ES-I3 (cell line): ENCODE measurements at regions not wholly inside any gene's neighbourhood (a gene's known extent, or its start where the extent isn't known, plus 50 kb on each side); places are given as distances from the start of the nearest gene placed in this dataset.

Experiments
- H3K36me3 ChIP-seq: 2 replicates; pipeline ENCODE4 v1.6.1; 2013; ENCODE audit warnings: mild to moderate bottlenecking, low read length, control low read depth, moderate library complexity; ENCODE audit not compliant: insufficient read depth
- H3K4me1 ChIP-seq: 2 replicates; pipeline ENCODE4 v1.6.1; 2013; ENCODE audit warnings: mild to moderate bottlenecking, control low read depth, low read length; ENCODE audit not compliant: insufficient read depth
- H3K9ac ChIP-seq: 2 replicates; pipeline ENCODE4 v1.6.1; 2013; ENCODE audit warnings: low read depth, mild to moderate bottlenecking, low read length, moderate library complexity
- H3K9me3 ChIP-seq: 2 replicates; pipeline ENCODE4 v1.6.1; 2013; ENCODE audit warnings: mild to moderate bottlenecking, low read length, moderate library complexity; ENCODE audit not compliant: control insufficient read depth, insufficient read depth

- Histone ChIP-seq H3K9ac (no peak overlapping the region), H3K4me1 (no peaks in the 10 kb centered on the region), H3K9me3 (no peaks in the 10 kb centered on the region), H3K36me3 (no peaks in the 10 kb centered on the region)
These were observed 249.7 kb downstream of the MTERF1 start for GRCh38 chr7:91630581-91631380.

- H3K36me3 ChIP-seq: no peaks in the 10 kb centered on the region
- H3K9me3 ChIP-seq: no peaks in the 10 kb centered on the region
- H3K4me1 ChIP-seq: no peaks in the 10 kb centered on the region
- no peak overlapping the region for H3K9ac ChIP-seq
These were observed 248.1 kb downstream of the MTERF1 start for GRCh38 chr7:91632234-91632940.

DNA sequence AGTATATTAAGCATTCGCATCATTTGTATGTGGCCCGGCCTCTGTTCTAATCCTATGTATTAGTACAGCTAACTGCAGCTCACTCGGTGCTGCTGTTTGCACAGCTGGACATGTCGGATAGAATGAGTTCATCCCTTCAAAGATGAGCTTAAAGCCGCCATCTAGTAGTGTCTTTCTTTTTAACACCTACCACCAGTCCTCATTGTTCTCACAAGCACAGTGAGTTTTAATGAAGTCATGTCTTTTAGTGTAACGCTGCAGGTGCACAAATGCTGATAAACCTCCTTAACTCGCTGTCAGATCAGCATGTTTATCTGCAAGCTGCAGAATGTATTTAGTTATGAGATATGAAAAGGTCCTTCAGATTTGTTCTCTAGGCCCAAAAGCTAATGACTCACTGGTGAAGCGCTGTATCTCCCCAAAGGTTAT, 247.5 kb downstream of the MTERF1 start:
- Histone ChIP-seq H3K4me1 (no peaks in the 10 kb centered on the region), H3K9ac (no peak overlapping the region), H3K9me3 (no peaks in the 10 kb centered on the region), H3K36me3 (no peaks in the 10 kb centered on the region)

DNA sequence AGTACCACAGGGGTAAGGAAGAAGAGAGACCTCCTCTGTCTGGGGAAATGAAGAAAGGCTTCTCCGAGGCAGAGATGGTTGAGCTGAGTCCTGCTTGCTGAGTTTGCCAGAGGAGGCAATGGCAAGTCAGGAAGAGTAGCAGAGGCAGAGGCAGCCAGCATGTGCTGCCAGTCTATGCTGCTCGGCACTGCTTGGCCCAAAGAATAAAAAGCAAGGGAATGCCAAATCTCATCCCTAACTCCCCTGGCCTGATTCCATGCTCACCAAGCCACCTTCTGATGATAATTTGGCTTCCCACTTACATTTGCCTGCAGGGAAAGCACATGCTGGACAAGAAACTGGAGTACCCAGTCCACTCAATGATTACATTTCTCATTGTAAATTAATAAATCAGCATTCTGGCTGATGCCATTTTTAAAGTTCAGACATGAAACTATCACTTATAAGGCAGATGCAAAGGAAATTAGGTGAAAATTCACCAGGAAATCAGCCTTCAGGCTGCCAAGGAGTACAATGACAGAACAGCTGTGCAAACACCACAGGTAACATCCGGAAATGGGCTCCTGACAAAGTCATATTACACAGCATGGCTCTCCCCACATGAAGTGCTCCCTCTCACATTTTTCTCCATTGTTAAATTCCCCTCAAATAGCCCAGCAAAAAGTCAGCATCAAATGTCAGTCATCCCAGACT, 245.9 kb downstream of the MTERF1 start:
- Histone ChIP-seq H3K9ac (no peak overlapping the region), H3K36me3 (no peaks in the 10 kb centered on the region), H3K9me3 (no peaks in the 10 kb centered on the region), H3K4me1 (no peaks in the 10 kb centered on the region)

GRCh38 chr7:91636129-91636724, 244.3 kb downstream of the MTERF1 start:
- H3K36me3 ChIP-seq: no peaks in the 10 kb centered on the region
- H3K4me1 ChIP-seq: no peaks in the 10 kb centered on the region
- no peaks in the 10 kb centered on the region for H3K9me3 ChIP-seq
- H3K9ac ChIP-seq: no peak overlapping the region

GRCh38 chr7:91636728-91637127, 243.8 kb downstream of the MTERF1 start:
- H3K36me3 ChIP-seq: no peaks in the 10 kb centered on the region
- H3K9ac ChIP-seq: no peak overlapping the region
- no peaks in the 10 kb centered on the region for H3K9me3 ChIP-seq
- H3K4me1 ChIP-seq: no peaks in the 10 kb centered on the region

DNA sequence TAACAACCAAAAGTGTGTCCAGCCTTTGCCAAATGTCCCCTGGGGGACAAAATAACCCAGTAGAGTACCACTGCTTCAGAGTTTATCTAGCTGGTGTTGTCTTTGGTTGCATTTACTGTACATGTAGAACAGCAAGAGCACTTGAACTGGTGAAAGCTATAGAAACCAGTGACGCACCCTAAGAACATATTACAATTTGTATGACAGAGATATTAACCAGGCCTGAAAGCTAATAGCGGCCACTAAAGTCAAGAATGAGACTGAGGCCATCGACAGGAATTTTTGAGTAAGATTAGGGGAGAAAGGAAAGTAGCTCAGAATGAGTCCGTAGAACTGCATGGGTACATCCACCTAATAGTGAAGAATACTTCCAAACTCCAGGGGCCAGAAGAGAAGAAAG, 236.2 kb downstream of the MTERF1 start:
- Histone ChIP-seq H3K9ac (no peak overlapping the region), H3K4me1 (no peaks in the 10 kb centered on the region), H3K9me3 (no peaks in the 10 kb centered on the region), H3K36me3 (no peaks in the 10 kb centered on the region)

GRCh38 chr7:91645542-91645941, 235.0 kb downstream of the MTERF1 start:
- no peak overlapping the region for H3K9ac ChIP-seq

DNA sequence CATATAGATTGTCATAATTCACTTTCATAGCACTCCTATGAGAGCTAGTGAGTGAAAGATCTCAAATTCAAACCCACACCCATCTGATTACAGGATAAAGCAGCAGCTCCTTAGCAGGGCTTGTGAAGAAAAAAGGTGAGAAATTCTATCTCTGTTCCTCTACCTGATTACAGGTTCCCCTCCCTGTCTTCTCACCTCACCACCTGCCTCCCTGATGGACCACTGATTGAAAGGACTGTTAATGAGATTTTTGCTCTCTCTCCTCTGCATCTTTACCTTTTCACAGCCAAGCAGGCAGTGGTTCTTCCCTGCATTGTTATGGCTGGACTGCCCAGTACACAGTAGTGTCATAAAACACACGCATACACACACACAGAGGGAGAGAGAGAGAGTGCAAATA, 228.5 kb downstream of the MTERF1 start:
- Histone ChIP-seq H3K9me3 (no peaks in the 10 kb centered on the region), H3K9ac (no peak overlapping the region), H3K36me3 (no peaks in the 10 kb centered on the region), H3K4me1 (no peaks in the 10 kb centered on the region)

More at GRCh38 chr7:91645542-91645941, 235.0 kb downstream of the MTERF1 start:
- Histone ChIP-seq H3K36me3 (no peaks in the 10 kb centered on the region), H3K9me3 (no peaks in the 10 kb centered on the region), H3K4me1 (no peaks in the 10 kb centered on the region)

DNA sequence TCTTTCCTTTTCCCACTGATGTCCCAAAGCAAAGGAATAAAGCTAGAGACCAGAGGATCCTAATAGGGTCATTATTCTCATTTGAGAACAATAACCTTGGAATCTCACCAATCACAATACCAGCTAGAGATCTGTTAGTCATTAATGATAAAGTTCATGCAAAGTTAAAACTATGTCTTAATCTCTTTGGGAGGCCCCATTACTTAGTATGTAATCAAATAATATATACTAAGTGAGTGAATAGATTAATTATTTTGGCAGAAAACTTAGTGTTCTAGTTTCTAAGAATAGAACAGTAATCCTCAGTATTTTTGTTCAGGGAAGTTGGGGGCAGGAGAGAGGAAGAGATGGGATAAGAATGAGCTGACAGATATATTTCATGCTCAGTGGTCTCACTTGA, 227.2 kb downstream of the MTERF1 start:
- no peak overlapping the region for H3K9ac ChIP-seq
- H3K9me3 ChIP-seq: no peaks in the 10 kb centered on the region
- H3K36me3 ChIP-seq: no peaks in the 10 kb centered on the region
- no peaks in the 10 kb centered on the region for H3K4me1 ChIP-seq

- no peaks in the 10 kb centered on the region; the same call in 1 of the 2 replicates for H3K36me3 ChIP-seq
- H3K9ac ChIP-seq: no peak overlapping the region
- H3K4me1 ChIP-seq: no peaks in the 10 kb centered on the region
- no peaks in the 10 kb centered on the region for H3K9me3 ChIP-seq
These were observed 224.8 kb downstream of the MTERF1 start for GRCh38 chr7:91655656-91656055.

DNA sequence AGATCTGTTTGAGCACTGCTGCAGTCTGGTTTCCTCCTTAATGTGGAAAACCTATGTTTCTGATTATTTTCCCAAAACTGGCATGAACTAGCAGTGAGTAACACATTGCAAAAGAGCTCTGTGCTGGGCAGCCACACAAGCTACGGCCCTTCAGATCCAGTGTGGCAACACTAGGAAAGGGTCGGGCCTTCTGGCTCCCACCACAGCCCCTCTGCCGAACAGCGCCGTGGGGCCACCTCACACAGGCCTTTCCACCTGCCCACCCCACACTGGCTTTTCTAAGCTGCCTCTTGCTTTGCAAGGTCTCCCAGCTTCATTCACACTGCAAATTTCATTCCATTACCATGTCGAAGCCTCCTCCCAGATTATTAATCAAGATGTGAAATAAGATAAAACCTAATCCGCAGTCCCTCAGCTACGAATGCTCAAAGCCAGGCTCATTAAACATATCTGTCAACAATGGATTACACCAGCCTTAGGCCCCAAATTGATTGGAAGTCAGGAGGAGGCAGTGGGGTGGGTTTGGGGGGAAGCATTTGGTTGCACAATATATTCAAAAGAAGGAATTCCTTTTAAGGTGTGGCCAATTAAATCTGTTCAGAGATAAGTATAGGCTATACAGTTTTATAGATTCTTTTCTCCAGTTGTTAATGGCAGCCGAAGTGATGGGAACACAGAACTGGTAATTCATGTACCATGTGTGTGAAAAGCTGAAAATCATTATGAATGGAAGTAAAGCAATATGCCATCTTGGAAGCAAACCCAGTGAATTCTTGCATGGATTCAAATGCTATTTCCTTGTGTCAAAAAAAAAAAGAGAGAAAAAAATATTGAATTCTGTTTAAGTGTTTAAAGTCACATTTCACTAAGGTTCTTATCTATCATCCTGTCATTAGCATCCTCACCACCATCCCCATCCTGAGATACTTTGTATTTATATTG, 223.7 kb downstream of the MTERF1 start:
- no peak overlapping the region for H3K9ac ChIP-seq
- no peaks in the 10 kb centered on the region for H3K9me3 ChIP-seq
- no peaks in the 10 kb centered on the region for H3K4me1 ChIP-seq

DNA sequence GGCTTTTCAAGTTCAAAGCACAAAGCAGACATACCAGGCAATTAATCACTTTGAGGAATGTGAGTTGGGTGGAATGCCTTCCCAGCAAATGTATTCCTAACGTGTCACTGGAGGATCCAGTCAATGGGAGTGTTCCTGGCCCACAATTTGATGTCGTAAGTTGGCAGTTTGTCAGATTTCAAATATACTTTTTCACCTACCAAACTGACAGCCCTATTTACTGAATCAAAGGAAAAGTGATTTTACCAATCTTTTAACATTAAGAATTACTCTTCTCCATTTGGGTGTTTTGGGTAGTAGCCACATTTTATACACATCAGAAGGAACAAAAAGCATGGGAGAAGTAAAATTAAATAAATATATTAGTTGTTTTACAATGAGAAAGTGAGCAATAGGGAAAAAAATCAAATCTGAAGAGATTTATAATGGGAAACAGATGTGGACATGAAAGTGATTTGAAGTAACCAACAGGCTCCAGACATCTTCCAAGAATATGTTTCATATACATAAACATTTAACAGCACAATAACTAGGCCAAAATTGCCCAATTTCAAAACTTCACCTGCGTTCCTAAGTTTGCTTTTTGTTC, 222.9 kb downstream of the MTERF1 start:
- H3K36me3 ChIP-seq: no peaks in the 10 kb centered on the region; the same call in 1 of the 2 replicates
- H3K4me1 ChIP-seq: no peaks in the 10 kb centered on the region
- no peak overlapping the region for H3K9ac ChIP-seq
- H3K9me3 ChIP-seq: no peaks in the 10 kb centered on the region

More for the DNA sequence above, 223.7 kb downstream of the MTERF1 start:
- no peaks in the 10 kb centered on the region; the same call in 1 of the 2 replicates for H3K36me3 ChIP-seq
